ENCODE measurements at regions not wholly inside any gene's neighbourhood (a gene's known extent, or its start where the extent isn't known, plus 50 kb on each side); places are given as distances from the start of the nearest gene placed in this dataset.

- H3F3A ChIP-seq (ENCODE audit: insufficient read depth, low read length, poor library complexity, severe bottlenecking) = no peaks in the 10 kb centered on the region
- no peaks in the 10 kb centered on the region for H4K20me1 ChIP-seq (ENCODE audit: insufficient read depth)
- TF ChIP-seq MXI1 (conservative IDR thresholded peaks at IDR 0.05; ENCODE audit: poor library complexity, severe bottlenecking) (no peak), RAD21 (conservative IDR thresholded peaks at IDR 0.05) (no peak), CTCF (IDR thresholded peaks at IDR 0.05; ENCODE audit: poor library complexity, severe bottlenecking) (no peak), POLR2AphosphoS5 (IDR thresholded peaks at IDR 0.05) (no peak), TAF1 (IDR thresholded peaks at IDR 0.05; ENCODE audit: low read depth) (no peak), EP300 (conservative IDR thresholded peaks at IDR 0.05; ENCODE audit: poor library complexity, severe bottlenecking) (no peak), SMC3 (conservative IDR thresholded peaks at IDR 0.05; ENCODE audit: poor library complexity) (no peak), EZH2 (IDR thresholded peaks at IDR 0.05; ENCODE audit: borderline replicate concordance, insufficient read depth, low read length, poor library complexity, severe bottlenecking) (no peak), REST (IDR thresholded peaks at IDR 0.05; ENCODE audit: borderline replicate concordance) (no peak)
- H3K9me2 ChIP-seq (ENCODE audit: insufficient read depth, low read length) = no peaks in the 10 kb centered on the region
- no peaks in the 10 kb centered on the region for H3K36me3 ChIP-seq (ENCODE audit: insufficient read depth, low read length)
- H3K4me2 ChIP-seq (ENCODE audit: low read length) = no peak overlapping the region
- no peak overlapping the region for H3K27ac ChIP-seq (ENCODE audit: low read length)
- no peaks in the 10 kb centered on the region for H3K27me3 ChIP-seq (ENCODE audit: insufficient read depth, low read depth, low read length)
- H2AFZ ChIP-seq (ENCODE audit: low read depth, low read length) = no peak overlapping the region
- no peak overlapping the region for H3K4me3 ChIP-seq (ENCODE audit: low read length)
- no peak overlapping the region for H3K9ac ChIP-seq (ENCODE audit: low read length)
- H3K9me3 ChIP-seq (ENCODE audit: low read length) = no peaks in the 10 kb centered on the region
- no peaks in the 10 kb centered on the region for H3K79me2 ChIP-seq (replicated peaks; ENCODE audit: insufficient read depth, low read length)
Observed at GRCh38 chr2:236872015-236872414, 213.7 kb upstream of the COPS8 start.

- no peak overlapping the region for H3K9ac ChIP-seq (ENCODE audit: low read length)
Observed at GRCh38 chr2:236872981-236873380, 212.7 kb upstream of the COPS8 start.

More at GRCh38 chr2:236872981-236873380, 212.7 kb upstream of the COPS8 start:
- H3K79me2 ChIP-seq (replicated peaks; ENCODE audit: insufficient read depth, low read length) = no peaks in the 10 kb centered on the region
- no peak overlapping the region for H3K4me2 ChIP-seq (ENCODE audit: low read length)
- no peak overlapping the region for H3K4me3 ChIP-seq (ENCODE audit: low read length)
- no peaks in the 10 kb centered on the region for H3K9me3 ChIP-seq (ENCODE audit: low read length)
- no peaks in the 10 kb centered on the region for H4K20me1 ChIP-seq (ENCODE audit: insufficient read depth)
- no peaks in the 10 kb centered on the region for H3K36me3 ChIP-seq (ENCODE audit: insufficient read depth, low read length)
- H3K27me3 ChIP-seq (ENCODE audit: insufficient read depth, low read depth, low read length) = no peaks in the 10 kb centered on the region
- H2AFZ ChIP-seq (ENCODE audit: low read depth, low read length) = no peak overlapping the region
- no peak overlapping the region for H3K27ac ChIP-seq (ENCODE audit: low read length)
- no peaks in the 10 kb centered on the region for H3F3A ChIP-seq (ENCODE audit: insufficient read depth, low read length, poor library complexity, severe bottlenecking)
- no peaks in the 10 kb centered on the region for H3K9me2 ChIP-seq (ENCODE audit: insufficient read depth, low read length)
- TF ChIP-seq EP300 (conservative IDR thresholded peaks at IDR 0.05; ENCODE audit: poor library complexity, severe bottlenecking) (no peak), REST (IDR thresholded peaks at IDR 0.05; ENCODE audit: borderline replicate concordance) (no peak), TAF1 (IDR thresholded peaks at IDR 0.05; ENCODE audit: low read depth) (no peak), EZH2 (IDR thresholded peaks at IDR 0.05; ENCODE audit: borderline replicate concordance, insufficient read depth, low read length, poor library complexity, severe bottlenecking) (no peak), CTCF (IDR thresholded peaks at IDR 0.05; ENCODE audit: poor library complexity, severe bottlenecking) (no peak), POLR2AphosphoS5 (IDR thresholded peaks at IDR 0.05) (no peak), SMC3 (conservative IDR thresholded peaks at IDR 0.05; ENCODE audit: poor library complexity) (no peak), RAD21 (conservative IDR thresholded peaks at IDR 0.05) (no peak), MXI1 (conservative IDR thresholded peaks at IDR 0.05; ENCODE audit: poor library complexity, severe bottlenecking) (no peak)

Data from neural cell (in vitro differentiated cells).